HEK293 (cell line): ENCODE measurements at regions not wholly inside any gene's neighbourhood (a gene's known extent, or its start where the extent isn't known, plus 50 kb on each side); places are given as distances from the start of the nearest gene placed in this dataset.
A peak's percentile ranks its signal among the peaks of the same experiment; 100 is the strongest.

Experiments used
- CTCF ChIA-PET: fragments of 350-600 bp; formaldehyde crosslinking; extraction: SDS; loops from one replicate; lab custom pipeline; 2021; ENCODE audit warnings: antibody characterized with exemption; lab: Yijun Ruan, JAX
- POLR2A ChIA-PET: fragments of 300-600 bp; formaldehyde crosslinking; extraction: SDS; loops from one replicate; lab custom pipeline; 2020; ENCODE audit warnings: antibody characterized with exemption, inconsistent platforms; lab: Yijun Ruan, JAX
- H3K27ac ChIP-seq: fragments of 200-500 bp; sonication (Bioruptor generic); 2 replicates; pipeline ENCODE4 v1.5.1; 2014; ENCODE audit warnings: low read depth, low read length, control low read depth, inconsistent platforms; ENCODE audit errors: extremely low read depth
- H3K36me3 ChIP-seq, 2 experiments: fragments of 200-500 bp in 1 of 2; sonication (Bioruptor generic) in 1 of 2; 1 replicate in 1 of 2; 2 replicates in 1 of 2; pipeline ENCODE4 v1.5.1; 2014 to 2017; ENCODE audit warnings: inconsistent platforms in 2 of 2, low read length in 2 of 2; ENCODE audit not compliant: control insufficient read depth in 2 of 2, insufficient read depth in 1 of 2
- H3K4me1 ChIP-seq: fragments of 200-500 bp; sonication (Bioruptor generic); 2 replicates; pipeline ENCODE4 v1.5.1; 2014; ENCODE audit warnings: mild to moderate bottlenecking, low read length, inconsistent platforms; ENCODE audit not compliant: control insufficient read depth, insufficient read depth
- H3K4me3 ChIP-seq: 2 replicates; pipeline ENCODE4 v1.5.1; 2011; ENCODE audit warnings: low read depth, mild to moderate bottlenecking, control low read depth, low read length, moderate library complexity
- H3K9me3 ChIP-seq: fragments of 200-500 bp; sonication (Bioruptor generic); 2 replicates; pipeline ENCODE4 v1.5.1; 2014; ENCODE audit warnings: low read depth, low read length, inconsistent platforms; ENCODE audit not compliant: control insufficient read depth, insufficient read depth
- GLIS2 ChIP-seq: fragments of 450-650 bp; formaldehyde crosslinking; IDR thresholded peaks from 2 replicates; pipeline ENCODE4 v1.5.1; 2016; ENCODE audit warnings: missing biosample characterization, missing genetic modification characterization
- KLF1 ChIP-seq: fragments of 450-650 bp; formaldehyde crosslinking; IDR thresholded peaks from 2 replicates; pipeline ENCODE4 v1.5.1; 2016; ENCODE audit warnings: missing biosample characterization, missing genetic modification characterization
- KLF16 ChIP-seq: fragments of 450-650 bp; formaldehyde crosslinking; IDR thresholded peaks from 2 replicates; pipeline ENCODE4 v1.5.1; 2017; ENCODE audit warnings: missing biosample characterization, missing genetic modification characterization
- MYNN ChIP-seq: fragments of 450-650 bp; formaldehyde crosslinking; IDR thresholded peaks from 2 replicates; pipeline ENCODE4 v1.5.1; 2016; ENCODE audit warnings: missing biosample characterization, missing genetic modification characterization, borderline replicate concordance
- OSR2 ChIP-seq: fragments of 450-650 bp; formaldehyde crosslinking; IDR thresholded peaks from 2 replicates; pipeline ENCODE4 v1.5.1; 2016; ENCODE audit warnings: missing biosample characterization, missing genetic modification characterization
- REPIN1 ChIP-seq: fragments of 450-650 bp; formaldehyde crosslinking; IDR thresholded peaks from 2 replicates; pipeline ENCODE4 v1.5.1; 2017; ENCODE audit warnings: missing biosample characterization, missing genetic modification characterization, low read depth
- REST ChIP-seq: fragments of 450-650 bp; formaldehyde crosslinking; IDR thresholded peaks from 2 replicates; pipeline ENCODE4 v1.5.1; 2016; ENCODE audit warnings: missing biosample characterization, missing genetic modification characterization
- TRIM28 ChIP-seq: IDR thresholded peaks from 2 replicates; pipeline ENCODE4 v1.6.1; 2011; ENCODE audit warnings: low read length, control low read depth, borderline replicate concordance
- ZBTB1 ChIP-seq: fragments of 450-650 bp; formaldehyde crosslinking; IDR thresholded peaks from 2 replicates; pipeline ENCODE4 v1.5.1; 2016; ENCODE audit warnings: missing biosample characterization, missing genetic modification characterization
- ZFHX2 ChIP-seq: fragments of 450-650 bp; formaldehyde crosslinking; conservative IDR thresholded peaks from 2 replicates; pipeline ENCODE4 v1.5.1; 2016; ENCODE audit warnings: missing biosample characterization, missing genetic modification characterization
- ZIC2 ChIP-seq: fragments of 450-650 bp; formaldehyde crosslinking; IDR thresholded peaks from 2 replicates; pipeline ENCODE4 v1.5.1; 2016; ENCODE audit warnings: missing biosample characterization, missing genetic modification characterization
- ZNF10 ChIP-seq: fragments of 450-650 bp; formaldehyde crosslinking; IDR thresholded peaks from 2 replicates; pipeline ENCODE4 v1.5.1; 2017; ENCODE audit warnings: missing biosample characterization, missing genetic modification characterization
- ZNF248 ChIP-seq: fragments of 450-650 bp; formaldehyde crosslinking; IDR thresholded peaks from 2 replicates; pipeline ENCODE4 v1.5.1; 2017; ENCODE audit warnings: missing biosample characterization, missing genetic modification characterization
- ZNF266 ChIP-seq: fragments of 450-650 bp; formaldehyde crosslinking; IDR thresholded peaks from 2 replicates; pipeline ENCODE4 v1.5.1; 2016; ENCODE audit warnings: missing biosample characterization, missing genetic modification characterization, low read depth
- ZNF302 ChIP-seq: fragments of 450-650 bp; formaldehyde crosslinking; IDR thresholded peaks from 2 replicates; pipeline ENCODE4 v1.5.1; 2016; ENCODE audit warnings: missing biosample characterization, missing genetic modification characterization, low read depth
- ZNF518A ChIP-seq: fragments of 450-650 bp; formaldehyde crosslinking; conservative IDR thresholded peaks from 2 replicates; pipeline ENCODE4 v1.5.1; 2016; ENCODE audit warnings: low read depth, missing biosample characterization, missing genetic modification characterization
- ZNF549 ChIP-seq: fragments of 450-650 bp; IDR thresholded peaks from 2 replicates; pipeline ENCODE4 v1.5.1; 2018; ENCODE audit warnings: missing biosample characterization, missing genetic modification characterization, mild to moderate bottlenecking, inconsistent platforms, moderate library complexity
- ZNF558 ChIP-seq: fragments of 450-650 bp; formaldehyde crosslinking; IDR thresholded peaks from 2 replicates; pipeline ENCODE4 v1.5.1; 2016; ENCODE audit warnings: missing biosample characterization, missing genetic modification characterization
- ZNF596 ChIP-seq: fragments of 450-650 bp; IDR thresholded peaks from 2 replicates; pipeline ENCODE4 v1.5.0; 2018; ENCODE audit warnings: missing biosample characterization, mild to moderate bottlenecking, missing genetic modification characterization, moderate library complexity
- ZNF654 ChIP-seq: fragments of 450-650 bp; formaldehyde crosslinking; IDR thresholded peaks from 2 replicates; pipeline ENCODE4 v1.5.1; 2016; ENCODE audit warnings: low read depth, missing biosample characterization, missing genetic modification characterization
- ZNF660 ChIP-seq: fragments of 450-650 bp; IDR thresholded peaks from 2 replicates; pipeline ENCODE4 v1.5.1; 2018; ENCODE audit warnings: missing biosample characterization, mild to moderate bottlenecking, missing genetic modification characterization
- ZNF701 ChIP-seq: fragments of 450-650 bp; formaldehyde crosslinking; IDR thresholded peaks from 2 replicates; pipeline ENCODE4 v1.5.1; 2016; ENCODE audit warnings: missing biosample characterization, missing genetic modification characterization
- ZNF747 ChIP-seq: fragments of 450-650 bp; formaldehyde crosslinking; IDR thresholded peaks from 2 replicates; pipeline ENCODE4 v1.5.1; 2016; ENCODE audit warnings: missing biosample characterization, missing genetic modification characterization
- ZNF768 ChIP-seq: fragments of 450-650 bp; formaldehyde crosslinking; IDR thresholded peaks from 2 replicates; pipeline ENCODE4 v1.5.1; 2018; ENCODE audit warnings: missing biosample characterization, mild to moderate bottlenecking, missing genetic modification characterization
- ZNF792 ChIP-seq: fragments of 450-650 bp; formaldehyde crosslinking; IDR thresholded peaks from 2 replicates; pipeline ENCODE4 v1.5.1; 2016; ENCODE audit warnings: missing biosample characterization, missing genetic modification characterization
- TF ChIP-seq, protein P1 (sequence below): fragments of 450-650 bp; formaldehyde crosslinking; IDR thresholded peaks from 2 replicates; pipeline ENCODE4 v1.5.1; 2017; ENCODE audit warnings: missing biosample characterization, missing genetic modification characterization

- TF ChIP-seq GLIS2 (tag by site-specific recombination) (no peak), ZNF302 (tag by site-specific recombination) (no peak), ZBTB1 (tag by site-specific recombination) (no peak), ZFHX2 (no peak), ZNF10 (tag by site-specific recombination) (no peak)
These were observed 328.7 kb upstream of the EDNRB start (continued) for GRCh38 chr13:78247362-78247761.

DNA sequence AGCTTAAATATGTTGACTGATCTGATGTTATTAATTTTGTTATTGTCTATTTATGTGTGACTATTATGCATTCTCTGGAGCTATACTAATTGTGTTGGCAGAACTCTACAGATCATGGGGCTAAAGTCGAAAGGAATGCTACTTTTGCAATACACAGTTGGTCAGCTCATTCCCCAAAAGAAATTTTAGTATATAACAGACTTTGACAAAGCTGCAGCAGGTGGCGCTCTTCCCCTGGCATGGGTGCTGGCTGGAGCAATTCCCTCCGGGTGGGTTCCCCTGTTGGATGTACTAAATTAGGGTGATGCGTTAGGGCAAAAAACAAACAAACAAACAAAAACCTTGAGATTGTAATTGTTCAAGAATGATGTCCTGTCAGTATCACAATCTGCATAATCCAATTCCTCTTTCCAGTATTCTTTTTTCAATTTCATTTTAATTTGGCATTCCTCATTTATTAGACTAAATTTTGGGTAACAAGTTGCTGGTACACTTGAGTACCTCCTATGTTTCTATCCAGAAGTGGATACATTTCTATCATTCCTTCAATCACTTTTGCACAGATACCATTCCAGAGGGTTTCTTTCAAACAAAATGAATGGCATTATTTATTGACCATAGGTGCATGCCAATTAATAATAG, 322.8 kb upstream of the EDNRB start:
- Histone ChIP-seq H3K4me3 (no peak overlapping the region), H3K9me3 (no peaks in the 10 kb centered on the region), H3K27ac (no peak overlapping the region), H3K36me3 (no peaks in the 10 kb centered on the region)
- POLR2A ChIA-PET = no interaction called here
- TF ChIP-seq ZNF558 (tag by site-specific recombination) (no peak), ZNF549 (no peak), ZNF248 (tag by site-specific recombination) (no peak), ZNF266 (no peak), ZNF654 (peak; percentile 60), TRIM28 (no peak), ZNF660 (tag by site-specific recombination) (0 out of 2 replicates have a peak, but pooled peaks have one; percentile 16), KLF16 (no peak), KLF1 (tag by site-specific recombination) (no peak), MYNN (tag by site-specific recombination) (no peak), ZNF596 (tag by site-specific recombination) (no peak), REST (no peak), ZNF792 (tag by site-specific recombination) (no peak), ZIC2 (tag by site-specific recombination) (no peak), ZNF518A (tag by site-specific recombination) (no peak), ZNF701 (tag by site-specific recombination) (no peak), OSR2 (tag by site-specific recombination) (no peak), ZNF768 (no peak), ZNF747 (tag by site-specific recombination) (no peak), REPIN1 (tag by site-specific recombination) (no peak)
- TF ChIP-seq, protein P1, sequence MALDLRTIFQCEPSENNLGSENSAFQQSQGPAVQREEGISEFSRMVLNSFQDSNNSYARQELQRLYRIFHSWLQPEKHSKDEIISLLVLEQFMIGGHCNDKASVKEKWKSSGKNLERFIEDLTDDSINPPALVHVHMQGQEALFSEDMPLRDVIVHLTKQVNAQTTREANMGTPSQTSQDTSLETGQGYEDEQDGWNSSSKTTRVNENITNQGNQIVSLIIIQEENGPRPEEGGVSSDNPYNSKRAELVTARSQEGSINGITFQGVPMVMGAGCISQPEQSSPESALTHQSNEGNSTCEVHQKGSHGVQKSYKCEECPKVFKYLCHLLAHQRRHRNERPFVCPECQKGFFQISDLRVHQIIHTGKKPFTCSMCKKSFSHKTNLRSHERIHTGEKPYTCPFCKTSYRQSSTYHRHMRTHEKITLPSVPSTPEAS = peak; percentile 65; the same call in 1 of the 2 replicates
- TF ChIP-seq, all 188 proteins: peak for 3
- H3K4me1 ChIP-seq = no peaks in the 10 kb centered on the region
- CTCF ChIA-PET = interaction anchor here (0.5 to 3.4 kb wide), 23 partner anchors 9 to 1302 kb away, joined by 3 to 21 read pairs (median 4); partner anchors contain the start of gene POU4F1
